HepG2 (cell line): ENCODE measurements at regions not wholly inside any gene's neighbourhood (a gene's known extent, or its start where the extent isn't known, plus 50 kb on each side); places are given as distances from the start of the nearest gene placed in this dataset.

ENCODE experiments used
- EZH2 ChIP-seq: conservative IDR thresholded peaks from 2 replicates; pipeline ENCODE4 v1.6.1; 2012; ENCODE audit warnings: mild to moderate bottlenecking, low read depth, low read length, moderate library complexity
- GABPB1 ChIP-seq: IDR thresholded peaks from 2 replicates; pipeline ENCODE4 v1.6.1; 2016; ENCODE audit warnings: mild to moderate bottlenecking, missing genetic modification reagents, moderate library complexity, missing compliant biosample characterization
- KDM5B ChIP-seq: sonication (generic); formaldehyde crosslinking; IDR thresholded peaks from 2 replicates; pipeline ENCODE4 v1.4.0; 2020; ENCODE audit warnings: missing genetic modification reagents, mild to moderate bottlenecking, borderline replicate concordance
- MAFG ChIP-seq: sonication (generic); formaldehyde crosslinking; IDR thresholded peaks from 2 replicates; pipeline ENCODE4 v1.5.1; 2020; ENCODE audit warnings: mild to moderate bottlenecking, missing genetic modification reagents
- MLX ChIP-seq: IDR thresholded peaks from 2 replicates; pipeline ENCODE4 v1.6.1; 2016
- ZHX2 ChIP-seq, 2 experiments: sonication (generic) in 1 of 2; formaldehyde crosslinking in 1 of 2; IDR thresholded peaks; 2 replicates each; pipeline versions ENCODE4 v1.6.1 to v1.9.0; 2014 to 2022; ENCODE audit warnings: antibody characterized with exemption in 1 of 2, borderline replicate concordance in 1 of 2, inconsistent platforms in 1 of 2, low read depth in 1 of 2, missing genetic modification reagents in 1 of 2
- ZNF264 ChIP-seq: sonication (generic); formaldehyde crosslinking; IDR thresholded peaks from 2 replicates; pipeline ENCODE4 v1.4.0; 2020; ENCODE audit warnings: missing genetic modification reagents
- ZNF724P ChIP-seq: sonication (generic); formaldehyde crosslinking; IDR thresholded peaks from 2 replicates; pipeline ENCODE4 v1.8.0; 2022; ENCODE audit warnings: missing genetic modification reagents, borderline replicate concordance
- ZNF768 ChIP-seq: sonication (generic); formaldehyde crosslinking; IDR thresholded peaks from 2 replicates; pipeline ENCODE4 v1.4.0; 2020; ENCODE audit warnings: missing genetic modification reagents
- ZNF792 ChIP-seq: IDR thresholded peaks from 2 replicates; pipeline ENCODE4 v1.6.1; 2016

- TF ChIP-seq ZHX2 (IDR thresholded peaks at IDR 0.05; ENCODE audit: low read depth) (no peak), ZHX2 (CRISPR knock-in tag; IDR thresholded peaks at IDR 0.05; ENCODE audit: borderline replicate concordance) (no peak), KDM5B (no peak), ZNF792 (CRISPR knock-in tag) (no peak), ZNF724P (CRISPR knock-in tag) (no peak), MLX (CRISPR knock-in tag) (no peak), MAFG (CRISPR knock-in tag) (no peak), EZH2 (no peak), ZNF768 (CRISPR knock-in tag) (no peak), ZNF264 (CRISPR knock-in tag) (no peak), GABPB1 (no peak)
- TF ChIP-seq, all 625 proteins: peak for 0
Measured at GRCh38 chr5:67996596-67996995, 219.0 kb upstream of the PIK3R1 start (continued).
